ENCODE measurements at regions not wholly inside any gene's neighbourhood (a gene's known extent, or its start where the extent isn't known, plus 50 kb on each side); places are given as distances from the start of the nearest gene placed in this dataset.

GRCh38 chr14:71363946-71364925 lies 457.0 kb downstream of the PCNX1 start:
- no peak for DNase-seq

- DNase-seq, result no peak
Observed at GRCh38 chr14:71365361-71365760, 458.1 kb downstream of the PCNX1 start.

- DNase-seq, result no peak
Observed at GRCh38 chr14:71366861-71367260, 459.6 kb downstream of the PCNX1 start.

- DNase-seq, result no peak
Observed at GRCh38 chr14:71371711-71372396, 464.6 kb downstream of the PCNX1 start.

- DNase-seq, result no peak
Observed at GRCh38 chr14:71372411-71372838, 465.2 kb downstream of the PCNX1 start.

GRCh38 chr14:71373773-71374172 lies 466.5 kb downstream of the PCNX1 start:
- no peak for DNase-seq

- DNase-seq, result no peak
Observed at GRCh38 chr14:71374989-71375388, 467.7 kb downstream of the PCNX1 start.

- no peak for DNase-seq
Observed at GRCh38 chr14:71377099-71377498, 469.8 kb downstream of the PCNX1 start.

DNA sequence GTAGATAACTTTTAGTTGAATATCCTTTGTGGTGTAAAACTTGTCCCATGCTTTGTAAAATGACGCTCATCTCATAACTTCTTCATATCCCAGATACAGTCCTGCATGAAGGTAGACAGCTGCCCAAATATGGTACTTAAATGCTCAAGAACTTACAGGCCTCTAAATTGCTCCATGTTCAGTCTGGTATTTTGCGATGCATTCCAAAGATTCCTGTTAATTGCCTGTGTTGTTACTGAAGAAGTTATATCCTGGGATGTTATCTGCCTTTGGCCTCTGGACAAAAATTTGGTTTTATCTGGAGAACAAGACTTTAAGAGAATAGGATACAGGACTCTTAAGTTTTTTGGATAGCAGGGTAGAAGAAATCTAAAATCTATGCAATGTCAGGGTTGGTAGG lies 473.0 kb downstream of the PCNX1 start:
- no peak for DNase-seq

- DNase-seq, result no peak
Observed at GRCh38 chr14:71381814-71382213, 474.6 kb downstream of the PCNX1 start.

DNA sequence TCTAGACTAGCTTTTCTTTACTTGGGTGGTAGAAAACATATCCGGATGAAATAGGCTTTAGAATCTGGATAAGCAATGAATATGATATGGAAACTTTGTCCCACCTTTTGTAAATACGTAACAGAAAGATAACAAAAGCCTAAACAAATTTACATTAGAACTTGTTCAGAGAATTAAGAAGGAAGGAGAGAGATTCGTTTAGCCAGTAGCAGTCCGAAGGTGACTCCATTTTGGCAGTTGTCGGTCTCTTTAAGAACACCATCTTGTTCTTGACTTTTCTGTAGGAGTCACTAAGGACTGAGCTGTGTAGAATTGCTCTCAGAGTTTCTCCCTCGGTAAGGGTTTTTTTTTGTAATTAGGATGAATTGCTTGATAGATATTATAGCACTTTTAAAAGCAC lies 475.1 kb downstream of the PCNX1 start:
- no peak for DNase-seq

DNA sequence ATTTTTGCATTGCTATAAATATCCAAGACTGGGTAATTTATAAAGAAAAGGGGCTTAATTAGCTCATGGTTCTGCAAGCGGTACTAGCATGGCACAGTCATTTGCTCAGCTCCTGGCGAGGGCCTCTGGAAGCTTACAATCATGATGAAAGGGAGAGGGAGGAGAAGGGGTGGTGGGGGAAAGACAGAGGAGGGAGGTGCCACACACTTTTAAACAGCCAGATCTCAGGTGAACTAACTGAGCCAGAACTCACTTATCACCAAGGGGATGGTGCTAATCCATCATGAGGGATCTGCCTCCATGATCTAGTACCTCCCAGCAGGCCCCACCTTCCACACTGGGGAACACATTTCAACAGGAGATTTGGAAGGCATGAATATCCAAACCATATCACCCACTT lies 476.3 kb downstream of the PCNX1 start:
- no peak for DNase-seq

GRCh38 chr14:71384007-71384845 lies 477.0 kb downstream of the PCNX1 start:
- DNase-seq, result no peak

DNA sequence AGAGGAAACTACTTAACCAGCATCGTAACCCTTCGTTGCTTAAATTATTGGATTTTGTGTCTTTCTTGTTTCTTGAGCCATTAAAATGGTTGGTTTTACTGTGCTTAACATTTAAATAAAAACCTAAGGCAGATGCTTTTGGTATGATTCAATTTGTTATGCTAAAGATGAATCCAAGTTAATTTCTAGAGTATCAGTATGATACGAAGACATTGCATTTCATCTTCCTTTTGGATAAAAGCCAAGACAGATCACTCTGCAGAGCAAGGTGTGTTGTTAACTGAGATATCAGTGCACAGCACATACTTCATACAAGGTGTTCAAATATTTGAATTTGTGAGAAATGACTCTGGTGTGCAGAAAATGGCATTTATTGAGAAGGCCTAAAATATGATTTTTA lies 480.5 kb downstream of the PCNX1 start:
- no peak for DNase-seq

DNA sequence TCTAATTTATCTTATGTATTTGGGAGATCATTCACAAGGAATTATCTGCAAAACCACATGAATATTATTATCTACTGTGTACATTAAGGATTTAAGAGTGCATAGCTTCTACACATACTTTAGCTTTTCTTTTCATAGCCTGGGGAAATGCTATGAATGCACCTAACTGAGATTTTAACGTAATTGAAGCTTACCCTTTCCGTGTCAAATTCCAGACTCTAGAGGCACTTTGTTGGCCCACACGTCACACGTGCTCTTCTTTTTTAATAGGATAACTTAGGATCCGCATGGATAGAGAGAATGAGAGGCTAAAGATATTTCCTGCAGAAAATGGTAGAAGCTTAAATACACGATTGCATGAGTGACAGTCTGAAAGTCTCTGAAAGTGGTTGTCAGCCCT lies 481.1 kb downstream of the PCNX1 start:
- no peak for DNase-seq

- no peak for DNase-seq
Observed at GRCh38 chr14:71388862-71389261, 481.6 kb downstream of the PCNX1 start.

DNA sequence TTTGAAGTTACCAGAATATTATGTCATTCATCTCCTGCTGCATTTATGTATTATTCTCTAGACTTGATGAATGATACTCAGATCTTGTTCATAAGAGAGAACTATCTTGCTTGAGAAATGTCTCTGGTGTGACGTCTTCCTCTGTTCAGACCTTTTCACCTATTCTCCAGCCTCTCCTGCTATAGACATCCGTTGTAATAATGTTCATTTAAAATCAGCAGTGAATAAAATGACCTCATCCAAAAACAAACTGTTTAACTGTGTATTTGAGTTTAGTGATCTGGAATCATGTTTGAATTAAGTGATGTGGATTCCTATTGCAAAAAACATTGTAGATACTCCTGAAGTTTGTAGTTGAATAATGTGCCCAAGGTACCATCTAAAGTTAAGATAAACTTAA lies 487.1 kb downstream of the PCNX1 start:
- no peak for DNase-seq

- DNase-seq, result no peak
Observed at GRCh38 chr14:71395151-71395604, 487.9 kb downstream of the PCNX1 start.

DNA sequence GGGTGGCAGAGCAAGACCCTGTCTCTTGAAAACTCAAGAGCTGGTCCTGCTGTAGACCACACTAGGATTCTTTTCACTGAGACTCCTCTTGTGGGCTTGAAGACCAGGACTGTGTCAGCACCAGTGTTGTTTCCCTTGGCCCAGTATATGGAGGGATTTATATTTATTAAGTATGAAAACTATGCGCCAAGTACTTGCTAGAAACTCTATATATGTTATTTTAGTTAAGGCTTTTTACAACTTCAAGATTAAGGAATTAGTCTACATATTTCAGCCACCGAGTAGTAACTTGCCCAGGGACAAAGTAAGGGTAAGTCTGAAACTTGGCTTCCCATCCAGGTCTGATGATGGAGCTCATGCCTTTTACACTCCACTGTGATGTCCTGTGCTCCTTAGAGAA lies 488.4 kb downstream of the PCNX1 start:
- DNase-seq, result no peak

GRCh38 chr14:71396050-71396677 lies 488.9 kb downstream of the PCNX1 start:
- no peak for DNase-seq

GRCh38 chr14:71397371-71397770 lies 490.1 kb downstream of the PCNX1 start:
- DNase-seq, result no peak

DNA sequence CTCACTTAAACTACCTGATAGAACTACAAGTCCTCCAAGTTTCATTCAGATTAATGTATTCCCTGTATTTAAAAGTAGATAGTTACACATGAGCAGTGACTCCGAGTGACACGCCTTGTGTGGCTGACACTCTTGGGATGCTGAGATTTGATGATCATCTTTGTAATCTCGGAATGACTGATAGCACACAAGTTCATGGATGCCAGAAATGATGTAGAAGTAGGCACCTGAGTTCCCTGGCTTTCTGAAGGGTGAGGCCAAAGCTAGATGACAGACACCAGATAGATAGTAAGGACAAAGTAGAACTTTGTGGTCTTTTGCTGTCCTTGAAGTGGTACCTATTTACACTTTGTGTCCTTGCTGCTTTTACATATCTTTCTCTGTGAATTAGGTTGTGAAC lies 491.2 kb downstream of the PCNX1 start:
- DNase-seq, result no peak

DNA sequence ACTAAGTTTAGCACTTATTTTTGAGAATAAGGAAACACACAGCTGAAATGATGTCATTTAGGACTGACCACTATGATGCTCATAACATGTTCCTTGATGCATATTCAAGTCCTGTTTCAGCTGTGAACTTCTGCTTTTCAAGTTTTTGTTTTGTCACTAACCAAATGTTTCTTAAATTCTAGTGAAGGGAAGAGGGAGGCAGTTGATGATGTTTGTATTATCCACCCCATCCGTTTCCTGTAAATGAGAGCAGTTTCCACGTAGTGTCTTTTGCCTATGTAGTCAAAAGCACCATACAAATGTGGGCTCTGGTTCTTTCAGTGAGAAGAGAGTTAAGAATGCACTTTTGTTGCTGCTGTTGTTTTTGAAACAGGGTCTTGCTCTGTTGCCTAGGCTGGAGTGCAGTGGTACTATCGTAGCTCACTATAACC lies 491.8 kb downstream of the PCNX1 start:
- no peak for DNase-seq
